ENCODE measurements at regions not wholly inside any gene's neighbourhood (a gene's known extent, or its start where the extent isn't known, plus 50 kb on each side); places are given as distances from the start of the nearest gene placed in this dataset.
"Not testable (repeated sequence)": the region's sequence is repeated elsewhere in the genome, so short reads cannot be mapped to it uniquely, and the experiment has no call there.

DNA sequence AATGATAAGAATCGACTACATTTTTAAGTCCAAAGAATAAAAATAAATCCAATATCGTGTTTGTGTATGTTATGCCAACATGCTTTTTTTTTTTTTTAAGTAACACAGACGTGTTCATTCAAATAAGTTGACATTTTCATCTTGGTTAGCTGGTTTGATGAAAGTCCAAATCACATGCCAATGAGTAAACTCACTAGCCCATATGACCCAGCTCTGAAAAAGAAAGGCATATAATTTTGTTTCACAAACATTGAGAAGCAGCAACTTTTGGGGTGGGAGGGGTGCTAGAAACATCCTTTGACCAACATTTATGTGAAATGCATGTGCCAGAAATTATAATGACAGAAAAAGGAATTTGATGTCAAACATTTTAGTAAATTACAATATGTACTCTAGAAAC lies 61.6 kb upstream of the SPP1 start:
- no peak overlapping the region for H3K4me2 ChIP-seq
- H3K27ac ChIP-seq, result no peak overlapping the region
- H3K4me3 ChIP-seq, result no peak overlapping the region
- no peak for DNase-seq (ENCODE audit: low spot score)
- 95% methylated on average over 3 of the region's 3 CpGs for WGBS (ENCODE audit: low lambda C conversion rate, missing lambda C conversion rate)
- H3K4me1 ChIP-seq (ENCODE audit: insufficient read depth), result peaks cover 9% of the 10 kb centered on the region
- no peaks in the 10 kb centered on the region for H4K20me1 ChIP-seq (ENCODE audit: insufficient read depth, poor library complexity, severe bottlenecking)
- H3K27me3 ChIP-seq, result no peaks in the 10 kb centered on the region
- no peaks in the 10 kb centered on the region for H3K79me2 ChIP-seq
- TF ChIP-seq EZH2phosphoT487 (IDR thresholded peaks at IDR 0.05; ENCODE audit: low read depth, severe bottlenecking, unreplicated experiment), result no peak
- TF ChIP-seq EZH2 (IDR thresholded peaks at IDR 0.05; ENCODE audit: borderline replicate concordance), result no peak
- TF ChIP-seq, protein P1, sequence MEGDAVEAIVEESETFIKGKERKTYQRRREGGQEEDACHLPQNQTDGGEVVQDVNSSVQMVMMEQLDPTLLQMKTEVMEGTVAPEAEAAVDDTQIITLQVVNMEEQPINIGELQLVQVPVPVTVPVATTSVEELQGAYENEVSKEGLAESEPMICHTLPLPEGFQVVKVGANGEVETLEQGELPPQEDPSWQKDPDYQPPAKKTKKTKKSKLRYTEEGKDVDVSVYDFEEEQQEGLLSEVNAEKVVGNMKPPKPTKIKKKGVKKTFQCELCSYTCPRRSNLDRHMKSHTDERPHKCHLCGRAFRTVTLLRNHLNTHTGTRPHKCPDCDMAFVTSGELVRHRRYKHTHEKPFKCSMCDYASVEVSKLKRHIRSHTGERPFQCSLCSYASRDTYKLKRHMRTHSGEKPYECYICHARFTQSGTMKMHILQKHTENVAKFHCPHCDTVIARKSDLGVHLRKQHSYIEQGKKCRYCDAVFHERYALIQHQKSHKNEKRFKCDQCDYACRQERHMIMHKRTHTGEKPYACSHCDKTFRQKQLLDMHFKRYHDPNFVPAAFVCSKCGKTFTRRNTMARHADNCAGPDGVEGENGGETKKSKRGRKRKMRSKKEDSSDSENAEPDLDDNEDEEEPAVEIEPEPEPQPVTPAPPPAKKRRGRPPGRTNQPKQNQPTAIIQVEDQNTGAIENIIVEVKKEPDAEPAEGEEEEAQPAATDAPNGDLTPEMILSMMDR (IDR thresholded peaks at IDR 0.05; ENCODE audit: poor library complexity), result no peak
- H3K9me3 ChIP-seq (ENCODE audit: low read depth), result no peaks in the 10 kb centered on the region
- no peaks in the 10 kb centered on the region for H3K36me3 ChIP-seq (replicated peaks; ENCODE audit: insufficient read depth, low read depth)
- H3K9me2 ChIP-seq (replicated peaks; ENCODE audit: insufficient read depth), result no peaks in the 10 kb centered on the region
- no peak overlapping the region for H2AFZ ChIP-seq

DNA sequence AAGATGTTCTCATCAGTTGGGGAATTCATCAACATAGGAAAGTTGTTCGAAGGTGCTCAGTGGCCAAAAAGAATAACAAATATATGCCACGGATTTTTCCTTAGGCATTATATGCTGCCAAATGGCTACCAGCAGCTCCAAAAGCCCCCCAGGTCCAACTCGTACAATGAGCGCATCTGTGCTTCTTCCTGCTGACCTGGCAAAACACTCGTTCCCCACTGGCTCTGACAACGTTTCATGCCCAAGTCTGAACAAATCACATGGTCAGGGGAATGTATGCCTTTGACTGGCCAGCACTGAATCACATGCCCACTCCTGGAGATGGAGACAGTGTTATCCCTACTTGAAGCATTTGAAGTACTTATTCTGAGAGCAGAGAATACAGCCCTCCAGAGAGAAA lies 59.9 kb upstream of the SPP1 start:
- no peaks in the 10 kb centered on the region for H3K79me2 ChIP-seq
- no peaks in the 10 kb centered on the region for H3K36me3 ChIP-seq (replicated peaks; ENCODE audit: insufficient read depth, low read depth)
- H4K20me1 ChIP-seq (ENCODE audit: insufficient read depth, poor library complexity, severe bottlenecking), result no peaks in the 10 kb centered on the region
- H3K27me3 ChIP-seq, result peaks cover under 1% of the 10 kb centered on the region
- TF ChIP-seq EZH2phosphoT487 (IDR thresholded peaks at IDR 0.05; ENCODE audit: low read depth, severe bottlenecking, unreplicated experiment) (no peak), EZH2 (IDR thresholded peaks at IDR 0.05; ENCODE audit: borderline replicate concordance) (no peak)
- TF ChIP-seq, protein P1 (IDR thresholded peaks at IDR 0.05; ENCODE audit: poor library complexity), result no peak
- H3K4me3 ChIP-seq, result no peak overlapping the region
- H3K4me1 ChIP-seq (ENCODE audit: insufficient read depth), result peaks cover 9% of the 10 kb centered on the region
- H3K9me3 ChIP-seq (ENCODE audit: low read depth), result no peaks in the 10 kb centered on the region
- H3K4me2 ChIP-seq, result no peak overlapping the region
- H3K9me2 ChIP-seq (replicated peaks; ENCODE audit: insufficient read depth), result no peaks in the 10 kb centered on the region
- no peak for DNase-seq (ENCODE audit: low spot score)
- H2AFZ ChIP-seq, result no peak overlapping the region
- 72% methylated on average over 6 of the region's 6 CpGs for WGBS (ENCODE audit: low lambda C conversion rate, missing lambda C conversion rate)
- H3K27ac ChIP-seq, result no peak overlapping the region

DNA sequence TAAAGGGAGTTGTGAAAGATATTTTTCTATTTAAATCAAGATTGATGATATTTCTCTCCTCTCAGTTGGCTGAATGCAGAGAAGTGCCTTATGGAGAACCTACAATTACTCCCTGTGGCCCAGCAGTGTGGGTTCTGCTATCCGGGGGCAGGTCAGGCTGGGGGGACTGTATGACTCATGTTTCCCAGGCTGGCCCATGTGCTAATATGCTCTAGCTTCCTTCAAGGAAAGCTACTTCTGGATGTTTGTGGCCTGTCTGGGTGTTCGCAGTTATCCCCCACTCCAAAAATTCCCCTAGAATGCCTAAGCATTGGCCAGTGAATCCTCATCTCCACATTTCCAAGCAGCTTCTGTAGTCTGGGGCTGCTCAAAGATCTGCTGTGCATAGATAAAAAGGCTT lies 58.9 kb upstream of the SPP1 start:
- no peaks in the 10 kb centered on the region for H3K79me2 ChIP-seq
- H3K27me3 ChIP-seq, result peaks cover 10% of the 10 kb centered on the region
- no peaks in the 10 kb centered on the region for H3K9me2 ChIP-seq (replicated peaks; ENCODE audit: insufficient read depth)
- no peak overlapping the region for H3K27ac ChIP-seq
- H3K4me2 ChIP-seq, result no peak overlapping the region
- TF ChIP-seq EZH2phosphoT487 (IDR thresholded peaks at IDR 0.05; ENCODE audit: low read depth, severe bottlenecking, unreplicated experiment) (no peak), EZH2 (IDR thresholded peaks at IDR 0.05; ENCODE audit: borderline replicate concordance) (no peak)
- TF ChIP-seq, protein P1 (IDR thresholded peaks at IDR 0.05; ENCODE audit: poor library complexity), result no peak
- H3K4me1 ChIP-seq (ENCODE audit: insufficient read depth), result no peaks in the 10 kb centered on the region
- no peak overlapping the region for H3K4me3 ChIP-seq
- DNase-seq (ENCODE audit: low spot score), result no peak
- H3K9me3 ChIP-seq (ENCODE audit: low read depth), result no peaks in the 10 kb centered on the region
- WGBS (ENCODE audit: low lambda C conversion rate, missing lambda C conversion rate), result 70% methylated on average over 2 of the region's 2 CpGs
- no peaks in the 10 kb centered on the region for H3K36me3 ChIP-seq (replicated peaks; ENCODE audit: insufficient read depth, low read depth)
- no peaks in the 10 kb centered on the region for H4K20me1 ChIP-seq (ENCODE audit: insufficient read depth, poor library complexity, severe bottlenecking)
- no peak overlapping the region for H2AFZ ChIP-seq

DNA sequence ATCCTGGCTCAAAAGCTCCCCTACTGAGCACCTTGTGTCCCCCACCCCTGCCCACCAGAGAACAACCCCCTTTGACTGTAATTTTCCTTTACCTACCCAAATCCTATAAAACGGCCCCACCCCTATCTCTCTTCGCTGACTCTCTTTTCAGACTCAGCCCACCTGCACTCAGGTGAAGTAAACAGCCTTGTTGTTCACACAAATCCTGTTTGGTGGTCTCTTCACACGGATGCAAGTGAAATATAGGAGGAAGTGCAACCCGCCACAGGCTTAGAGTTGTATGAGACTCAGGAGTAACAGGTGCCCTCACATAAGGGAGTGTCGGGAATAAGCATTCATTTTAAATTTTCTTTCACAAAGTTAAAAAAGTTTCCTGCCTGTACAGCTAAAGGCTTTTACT lies 57.6 kb upstream of the SPP1 start:
- H3K4me2 ChIP-seq; H2AFZ ChIP-seq; H3K4me1 ChIP-seq (ENCODE audit: insufficient read depth); H3K9me2 ChIP-seq (replicated peaks; ENCODE audit: insufficient read depth); DNase-seq (ENCODE audit: low spot score); H3K79me2 ChIP-seq; H4K20me1 ChIP-seq (ENCODE audit: insufficient read depth, poor library complexity, severe bottlenecking); H3K27ac ChIP-seq; H3K4me3 ChIP-seq; H3K9me3 ChIP-seq (ENCODE audit: low read depth); H3K36me3 ChIP-seq (replicated peaks; ENCODE audit: insufficient read depth, low read depth): not testable (repeated sequence)
- WGBS (ENCODE audit: low lambda C conversion rate, missing lambda C conversion rate), result 74% methylated on average over 5 of the region's 5 CpGs
- peaks cover 14% of the 10 kb centered on the region for H3K27me3 ChIP-seq

Data from hepatocyte (in vitro differentiated cells).